Fibroblast of lung (primary cell): ENCODE measurements at regions not wholly inside any gene's neighbourhood (a gene's known extent, or its start where the extent isn't known, plus 50 kb on each side); places are given as distances from the start of the nearest gene placed in this dataset.

Experiments
- CTCF ChIP-seq, 2 donors: IDR thresholded peaks in 1 of 2; conservative IDR thresholded peaks in 1 of 2; 1 replicate in 1 of 2; 2 replicates in 1 of 2; pipeline ENCODE4 v1.5.1; 2011 to 2012; ENCODE audit warnings: low read length in 2 of 2, control low read depth in 1 of 2, inconsistent platforms in 1 of 2, low read depth in 1 of 2, mild to moderate bottlenecking in 1 of 2
- EZH2 ChIP-seq: IDR thresholded peaks from 2 replicates; pipeline ENCODE4 v1.5.1; 2012; ENCODE audit warnings: low read length, control low read depth, mild to moderate bottlenecking; ENCODE audit errors: missing control alignments

GRCh38 chr3:81426826-81427577, 334.4 kb downstream of the GBE1 start:
- TF ChIP-seq EZH2 (no peak), CTCF (conservative IDR thresholded peaks at IDR 0.05 in 1 of 2, IDR thresholded peaks at IDR 0.05 in 1 of 2; ENCODE audit: low read depth in 1 of 2, low read length in 2 of 2) (no peak)
